A673 (cell line): ENCODE measurements at regions not wholly inside any gene's neighbourhood (a gene's known extent, or its start where the extent isn't known, plus 50 kb on each side); places are given as distances from the start of the nearest gene placed in this dataset.

ENCODE experiments used
- CTCF ChIP-seq: fragments of 300-800, 200-600 bp; sonication (generic); conservative IDR thresholded peaks from 2 replicates; pipeline ENCODE4 v1.5.1; 2017; ENCODE audit warnings: low read depth, mild to moderate bottlenecking, antibody characterized with exemption, low read length, moderate library complexity, mixed read lengths
- EZH2 ChIP-seq: fragments of 200-600 bp; sonication (generic); IDR thresholded peaks from 2 replicates; pipeline ENCODE4 v1.6.1; 2017; ENCODE audit warnings: borderline replicate concordance, low read depth, mild to moderate bottlenecking, mixed read lengths, antibody characterized with exemption, low read length; ENCODE audit not compliant: poor library complexity, severe bottlenecking

GRCh38 chr5:67379753-67380152 lies 183.2 kb upstream of the CD180 start:
- TF ChIP-seq CTCF: no peak
- no peak for TF ChIP-seq EZH2
